Endodermal cell (in vitro differentiated cells): ENCODE measurements at regions not wholly inside any gene's neighbourhood (a gene's known extent, or its start where the extent isn't known, plus 50 kb on each side); places are given as distances from the start of the nearest gene placed in this dataset.

Experiments
- DNase-seq: peaks from one replicate; pipeline ENCODE4 v3.0.0-alpha.2; 2017
- H3K27ac ChIP-seq: 2 replicates; pipeline ENCODE4 v1.5.1; 2013; ENCODE audit warnings: mild to moderate bottlenecking, low read depth, low read length, moderate library complexity
- H3K27me3 ChIP-seq: 2 replicates; pipeline ENCODE4 v1.6.1; 2013; ENCODE audit warnings: mild to moderate bottlenecking, low read length, moderate library complexity; ENCODE audit not compliant: insufficient read depth, control insufficient read depth, poor library complexity, severe bottlenecking
- H3K36me3 ChIP-seq: 2 replicates; pipeline ENCODE4 v1.7.0; 2013; ENCODE audit warnings: mild to moderate bottlenecking, low read length, moderate library complexity; ENCODE audit not compliant: control insufficient read depth, insufficient read depth
- H3K4me1 ChIP-seq: one replicate; pipeline ENCODE4 v1.7.0; 2013; ENCODE audit warnings: low read length; ENCODE audit not compliant: control insufficient read depth, insufficient read depth
- H3K4me3 ChIP-seq: 2 replicates; pipeline ENCODE4 v1.5.1; 2013; ENCODE audit warnings: mild to moderate bottlenecking, low read length, moderate library complexity
- H3K9ac ChIP-seq: 2 replicates; pipeline ENCODE4 v1.6.1; 2013; ENCODE audit warnings: mild to moderate bottlenecking, low read length, moderate library complexity; ENCODE audit not compliant: poor library complexity, severe bottlenecking; ENCODE audit errors: extremely low read depth
- H3K9me3 ChIP-seq: 2 replicates; pipeline ENCODE4 v1.6.1; 2013; ENCODE audit warnings: mild to moderate bottlenecking, low read length, moderate library complexity; ENCODE audit not compliant: control insufficient read depth
- H3K27ac Mint-ChIP-seq: 2 replicates; pipeline ENCODE4 v1.8.0; 2020; ENCODE audit warnings: mixed read lengths
- H3K27me3 Mint-ChIP-seq: 2 replicates; pipeline ENCODE4 v1.8.0; 2021; ENCODE audit warnings: mild to moderate bottlenecking, mixed read lengths; ENCODE audit not compliant: insufficient read depth
- H3K36me3 Mint-ChIP-seq: 2 replicates; pipeline ENCODE4 v1.8.0; 2020; ENCODE audit warnings: low read depth, mixed read lengths
- H3K4me1 Mint-ChIP-seq: 2 replicates; pipeline ENCODE4 v1.8.0; 2020; ENCODE audit warnings: mixed read lengths
- H3K4me3 Mint-ChIP-seq: 2 replicates; pipeline ENCODE4 v1.8.0; 2020; ENCODE audit warnings: mild to moderate bottlenecking, moderate library complexity, mixed read lengths
- H3K9me3 Mint-ChIP-seq: 2 replicates; pipeline ENCODE4 v1.8.0; 2020; ENCODE audit warnings: mild to moderate bottlenecking, mixed read lengths
- WGBS, 2 experiments: methylation state at CpG; one replicate each; pipeline versions ENCODE4 v1.1.5 to v1.1.7; 2013; ENCODE audit warnings: missing lambda C conversion rate in 2 of 2, mixed read lengths in 1 of 2; ENCODE audit not compliant: insufficient coverage in 1 of 2, insufficient read length in 1 of 2; 5-methylcytosine and 5-hydroxymethylcytosine counted together
- TF ChIP-seq, protein P1 (sequence below): fragments of 200-600 bp; sonication (generic); conservative IDR thresholded peaks from 2 replicates; pipeline ENCODE4 v1.5.0; 2021; ENCODE audit warnings: antibody characterized with exemption, mild to moderate bottlenecking

DNA sequence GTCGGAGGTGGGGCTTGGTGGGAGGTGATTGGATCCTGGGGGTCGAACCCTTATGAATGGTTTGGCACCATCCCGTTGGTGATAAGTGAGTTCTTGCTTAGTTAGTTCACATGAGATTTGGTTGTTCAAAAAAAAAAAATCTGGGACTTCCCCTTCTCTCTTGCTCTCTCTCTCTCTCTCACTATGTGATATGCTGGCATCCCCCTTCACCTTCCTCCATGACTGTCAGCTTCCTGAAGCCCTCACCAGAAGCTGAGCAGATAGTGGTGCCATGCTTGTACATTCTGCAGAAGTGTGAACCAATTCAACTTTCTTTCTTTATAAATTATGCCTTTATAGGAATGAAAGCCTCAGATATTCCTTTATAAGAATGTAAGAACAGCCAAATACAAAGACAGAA, 269.7 kb upstream of the APCDD1 start:
- 96 to 100% methylated on average over 1 to 3 of the region's 3 CpGs for WGBS, 2 experiments
- TF ChIP-seq, protein P1, sequence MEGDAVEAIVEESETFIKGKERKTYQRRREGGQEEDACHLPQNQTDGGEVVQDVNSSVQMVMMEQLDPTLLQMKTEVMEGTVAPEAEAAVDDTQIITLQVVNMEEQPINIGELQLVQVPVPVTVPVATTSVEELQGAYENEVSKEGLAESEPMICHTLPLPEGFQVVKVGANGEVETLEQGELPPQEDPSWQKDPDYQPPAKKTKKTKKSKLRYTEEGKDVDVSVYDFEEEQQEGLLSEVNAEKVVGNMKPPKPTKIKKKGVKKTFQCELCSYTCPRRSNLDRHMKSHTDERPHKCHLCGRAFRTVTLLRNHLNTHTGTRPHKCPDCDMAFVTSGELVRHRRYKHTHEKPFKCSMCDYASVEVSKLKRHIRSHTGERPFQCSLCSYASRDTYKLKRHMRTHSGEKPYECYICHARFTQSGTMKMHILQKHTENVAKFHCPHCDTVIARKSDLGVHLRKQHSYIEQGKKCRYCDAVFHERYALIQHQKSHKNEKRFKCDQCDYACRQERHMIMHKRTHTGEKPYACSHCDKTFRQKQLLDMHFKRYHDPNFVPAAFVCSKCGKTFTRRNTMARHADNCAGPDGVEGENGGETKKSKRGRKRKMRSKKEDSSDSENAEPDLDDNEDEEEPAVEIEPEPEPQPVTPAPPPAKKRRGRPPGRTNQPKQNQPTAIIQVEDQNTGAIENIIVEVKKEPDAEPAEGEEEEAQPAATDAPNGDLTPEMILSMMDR = no peak

DNA sequence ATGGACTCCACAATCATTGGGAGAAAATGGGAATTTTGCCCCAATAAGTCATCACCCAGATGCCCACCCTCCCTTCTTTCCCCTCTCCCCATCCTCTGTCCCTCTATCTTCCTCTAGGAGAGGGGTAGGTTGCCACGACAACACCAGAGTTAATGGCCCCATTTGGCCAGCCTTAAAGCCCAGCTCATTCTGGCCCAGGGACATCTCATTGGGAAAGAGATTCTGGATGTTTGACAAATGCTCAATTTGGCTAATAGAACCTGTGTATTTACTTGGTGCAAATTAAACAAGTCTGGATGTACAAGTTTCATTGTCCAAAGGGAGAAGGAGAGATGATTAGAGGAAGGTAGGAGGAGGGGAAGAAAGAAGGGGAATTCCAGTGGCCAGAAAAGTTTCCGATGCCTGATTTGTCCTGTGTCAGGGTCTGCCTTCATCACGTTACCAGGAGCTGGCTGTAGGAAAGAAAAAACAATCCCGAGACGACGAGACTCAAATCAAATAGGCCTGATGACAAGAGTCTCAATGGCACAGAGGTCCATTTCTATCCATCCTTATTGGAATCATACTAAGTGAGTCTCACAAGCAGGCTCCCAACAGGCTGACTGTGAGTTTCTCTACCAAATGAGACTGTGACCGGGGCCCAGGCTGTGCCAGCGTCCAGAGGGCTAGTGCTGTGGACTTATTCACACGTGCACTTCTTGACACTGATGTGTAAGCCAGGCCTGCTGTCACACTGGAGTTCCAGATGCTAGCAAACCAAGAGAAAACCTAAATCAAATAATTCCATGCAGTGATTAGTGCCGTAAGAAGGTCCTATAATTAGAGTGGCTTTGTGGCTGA, 265.2 kb upstream of the APCDD1 start:
- no peaks in the 10 kb centered on the region for H3K36me3 Mint-ChIP-seq
- H3K9me3 Mint-ChIP-seq = peaks cover 5% of the 10 kb centered on the region
- peaks cover 2% of the 10 kb centered on the region for H3K27me3 Mint-ChIP-seq
- H3K27ac Mint-ChIP-seq = no peak overlapping the region
- TF ChIP-seq, protein P1 = no peak
- Histone ChIP-seq H3K9ac (no peak overlapping the region), H3K9me3 (no peaks in the 10 kb centered on the region), H3K4me1 (no peaks in the 10 kb centered on the region), H3K4me3 (no peak overlapping the region), H3K36me3 (no peaks in the 10 kb centered on the region), H3K27me3 (no peaks in the 10 kb centered on the region), H3K27ac (no peak overlapping the region)
- no peak for DNase-seq
- 91 to 94% methylated on average over 9 to 10 of the region's 10 CpGs for WGBS, 2 experiments
- no peak overlapping the region for H3K4me3 Mint-ChIP-seq
- no peaks in the 10 kb centered on the region for H3K4me1 Mint-ChIP-seq

More for the DNA sequence above, 269.7 kb upstream of the APCDD1 start:
- Histone ChIP-seq H3K9me3 (no peaks in the 10 kb centered on the region), H3K4me1 (peaks cover 4% of the 10 kb centered on the region), H3K4me3 (no peak overlapping the region), H3K36me3 (no peaks in the 10 kb centered on the region), H3K27ac (no peak overlapping the region), H3K27me3 (no peaks in the 10 kb centered on the region), H3K9ac (no peak overlapping the region)
- Mint-ChIP-seq H3K36me3 (no peaks in the 10 kb centered on the region), H3K4me3 (no peak overlapping the region), H3K27me3 (peaks cover 2% of the 10 kb centered on the region), H3K4me1 (peaks cover 16% of the 10 kb centered on the region), H3K9me3 (peaks cover 5% of the 10 kb centered on the region), H3K27ac (no peak overlapping the region)
- no peak for DNase-seq

DNA sequence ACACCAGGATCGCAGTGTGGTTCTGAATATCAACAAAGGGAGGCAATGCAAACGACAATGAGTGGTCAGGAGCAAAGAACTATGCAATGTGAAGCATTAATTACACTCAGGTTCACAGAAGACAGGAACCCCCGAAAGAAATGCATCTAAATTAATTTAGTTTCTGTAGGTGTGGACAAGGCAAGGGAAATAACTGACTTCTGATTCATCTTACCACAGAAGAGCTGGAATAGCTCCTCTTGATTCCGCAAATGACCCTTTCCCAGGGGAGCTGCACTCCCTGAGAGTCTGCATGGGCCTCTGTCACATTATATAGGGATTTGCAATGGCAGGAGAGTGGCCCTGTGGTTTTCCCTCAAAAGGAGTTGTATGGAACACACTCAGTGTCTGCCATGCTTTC, 263.9 kb upstream of the APCDD1 start:
- no peak overlapping the region for H3K27ac ChIP-seq
- TF ChIP-seq, protein P1 = no peak
- no peak overlapping the region for H3K9ac ChIP-seq
- no peaks in the 10 kb centered on the region for H3K36me3 ChIP-seq
- Mint-ChIP-seq H3K27ac (no peak overlapping the region), H3K36me3 (no peaks in the 10 kb centered on the region), H3K9me3 (peaks cover 5% of the 10 kb centered on the region), H3K27me3 (peaks cover 2% of the 10 kb centered on the region), H3K4me3 (no peak overlapping the region), H3K4me1 (no peaks in the 10 kb centered on the region)
- WGBS, 2 experiments = 91 to 95% methylated on average over 3 to 4 of the region's 4 CpGs
- no peak for DNase-seq
- no peaks in the 10 kb centered on the region for H3K27me3 ChIP-seq
- no peak overlapping the region for H3K4me3 ChIP-seq
- H3K4me1 ChIP-seq = no peaks in the 10 kb centered on the region
- no peaks in the 10 kb centered on the region for H3K9me3 ChIP-seq
